Progenitor cell of endocrine pancreas (in vitro differentiated cells): ENCODE measurements at regions not wholly inside any gene's neighbourhood (a gene's known extent, or its start where the extent isn't known, plus 50 kb on each side); places are given as distances from the start of the nearest gene placed in this dataset.

Experiments used
- DNase-seq: peaks from one replicate; pipeline ENCODE4 v3.0.0; 2021; ENCODE audit warnings: low spot score; ENCODE audit not compliant: unreplicated experiment
- H3K27ac Mint-ChIP-seq: 2 replicates; pipeline ENCODE4 v1.8.0; 2021; ENCODE audit warnings: mild to moderate bottlenecking, moderate library complexity, mixed read lengths
- H3K27me3 Mint-ChIP-seq: 2 replicates; pipeline ENCODE4 v1.8.0; 2021; ENCODE audit warnings: mixed read lengths
- H3K36me3 Mint-ChIP-seq: 2 replicates; pipeline ENCODE4 v1.8.0; 2022; ENCODE audit warnings: mixed read lengths; ENCODE audit not compliant: insufficient read depth
- H3K4me1 Mint-ChIP-seq: 2 replicates; pipeline ENCODE4 v1.8.0; 2021; ENCODE audit warnings: low read depth, mixed read lengths
- H3K4me3 Mint-ChIP-seq: 2 replicates; pipeline ENCODE4 v1.8.0; 2021; ENCODE audit warnings: low read depth, mild to moderate bottlenecking, moderate library complexity, mixed read lengths
- H3K9me3 Mint-ChIP-seq: 2 replicates; pipeline ENCODE4 v1.8.0; 2021; ENCODE audit warnings: low read depth, mixed read lengths
- TF ChIP-seq, protein P1 (sequence below): fragments of 200-600 bp; sonication (generic); IDR thresholded peaks from one replicate; pipeline ENCODE4 v1.5.0; 2021; ENCODE audit warnings: antibody characterized with exemption, mild to moderate bottlenecking; ENCODE audit not compliant: unreplicated experiment

DNA sequence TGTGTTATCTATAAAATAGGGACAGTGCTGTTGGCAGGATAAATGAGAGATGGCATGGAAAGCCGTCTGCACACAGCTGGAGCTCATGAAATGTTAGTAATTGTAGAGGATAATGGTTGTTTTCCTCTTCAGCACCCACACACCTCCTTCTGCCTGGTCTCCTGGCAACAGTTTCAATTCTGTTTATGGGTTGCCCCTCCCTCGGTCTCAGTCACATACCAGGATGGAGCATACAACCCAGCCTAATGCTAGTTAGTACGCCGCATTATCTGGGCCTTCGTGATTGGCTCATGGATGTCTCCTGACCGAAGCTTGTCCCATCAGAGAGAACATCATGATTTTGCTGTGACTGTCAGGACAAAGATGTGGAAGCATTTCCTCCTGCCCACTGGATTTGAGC, 126.2 kb upstream of the WSCD1 start:
- H3K27me3 Mint-ChIP-seq, result peaks cover 65% of the 10 kb centered on the region
- no peak for DNase-seq
- peaks cover 6% of the 10 kb centered on the region for H3K4me1 Mint-ChIP-seq
- TF ChIP-seq, protein P1, sequence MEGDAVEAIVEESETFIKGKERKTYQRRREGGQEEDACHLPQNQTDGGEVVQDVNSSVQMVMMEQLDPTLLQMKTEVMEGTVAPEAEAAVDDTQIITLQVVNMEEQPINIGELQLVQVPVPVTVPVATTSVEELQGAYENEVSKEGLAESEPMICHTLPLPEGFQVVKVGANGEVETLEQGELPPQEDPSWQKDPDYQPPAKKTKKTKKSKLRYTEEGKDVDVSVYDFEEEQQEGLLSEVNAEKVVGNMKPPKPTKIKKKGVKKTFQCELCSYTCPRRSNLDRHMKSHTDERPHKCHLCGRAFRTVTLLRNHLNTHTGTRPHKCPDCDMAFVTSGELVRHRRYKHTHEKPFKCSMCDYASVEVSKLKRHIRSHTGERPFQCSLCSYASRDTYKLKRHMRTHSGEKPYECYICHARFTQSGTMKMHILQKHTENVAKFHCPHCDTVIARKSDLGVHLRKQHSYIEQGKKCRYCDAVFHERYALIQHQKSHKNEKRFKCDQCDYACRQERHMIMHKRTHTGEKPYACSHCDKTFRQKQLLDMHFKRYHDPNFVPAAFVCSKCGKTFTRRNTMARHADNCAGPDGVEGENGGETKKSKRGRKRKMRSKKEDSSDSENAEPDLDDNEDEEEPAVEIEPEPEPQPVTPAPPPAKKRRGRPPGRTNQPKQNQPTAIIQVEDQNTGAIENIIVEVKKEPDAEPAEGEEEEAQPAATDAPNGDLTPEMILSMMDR, result no peak
- peaks cover 5% of the 10 kb centered on the region for H3K9me3 Mint-ChIP-seq
- H3K4me3 Mint-ChIP-seq, result no peak overlapping the region
- H3K27ac Mint-ChIP-seq, result no peak overlapping the region
- H3K36me3 Mint-ChIP-seq, result no peaks in the 10 kb centered on the region

DNA sequence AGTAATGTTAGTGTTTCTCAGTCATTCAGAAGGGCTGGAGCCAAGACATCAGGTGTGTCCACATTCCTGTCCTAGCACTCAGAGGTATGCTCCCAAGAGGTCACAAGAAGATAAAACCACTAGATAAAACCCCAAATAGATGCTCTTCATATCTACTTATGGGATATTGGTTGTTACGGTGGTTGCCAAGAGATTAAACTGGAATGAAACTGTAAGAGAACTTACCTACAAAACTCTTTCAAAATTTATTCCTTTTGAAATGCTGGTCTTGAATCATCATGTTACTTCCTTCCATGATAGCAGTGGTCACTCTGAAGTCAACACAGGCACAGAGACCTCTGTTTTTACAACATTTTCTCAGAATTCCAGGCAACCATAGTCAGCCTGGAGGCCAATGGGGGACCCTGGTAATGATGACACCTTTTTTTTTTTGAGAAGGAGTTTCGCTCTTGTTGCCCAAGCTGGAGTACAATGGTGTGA, 122.4 kb upstream of the WSCD1 start:
- peaks cover 79% of the 10 kb centered on the region for H3K27me3 Mint-ChIP-seq
- TF ChIP-seq, protein P1, result no peak
- peaks cover 5% of the 10 kb centered on the region for H3K9me3 Mint-ChIP-seq
- no peaks in the 10 kb centered on the region for H3K36me3 Mint-ChIP-seq
- no peak overlapping the region for H3K27ac Mint-ChIP-seq
- peaks cover 5% of the 10 kb centered on the region for H3K4me1 Mint-ChIP-seq
- H3K4me3 Mint-ChIP-seq, result no peak overlapping the region
- no peak for DNase-seq

DNA sequence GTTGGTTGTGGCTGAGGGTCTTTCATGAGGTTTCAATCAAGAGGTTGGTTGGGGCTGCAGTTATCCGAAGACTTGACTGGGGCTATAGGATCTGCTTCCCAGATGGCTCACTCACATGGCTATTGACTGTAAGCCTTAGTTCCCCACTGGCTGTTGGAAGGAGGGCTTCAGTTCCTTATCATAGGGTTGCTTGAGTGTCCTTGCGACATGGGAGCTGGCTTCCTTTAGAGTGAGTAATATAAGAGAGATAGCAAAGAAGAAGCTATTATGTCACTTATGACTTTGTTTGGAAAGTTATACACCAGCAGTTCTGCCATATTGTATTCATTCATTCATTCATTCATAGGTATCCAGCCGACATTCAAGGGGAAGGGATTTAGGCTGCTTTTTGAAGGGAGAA, 121.4 kb upstream of the WSCD1 start:
- H3K4me3 Mint-ChIP-seq, result no peak overlapping the region
- no peak for DNase-seq
- no peaks in the 10 kb centered on the region for H3K36me3 Mint-ChIP-seq
- no peak overlapping the region for H3K27ac Mint-ChIP-seq
- no peaks in the 10 kb centered on the region for H3K4me1 Mint-ChIP-seq
- H3K9me3 Mint-ChIP-seq, result peaks cover 5% of the 10 kb centered on the region
- TF ChIP-seq, protein P1, result no peak
- peaks cover 70% of the 10 kb centered on the region for H3K27me3 Mint-ChIP-seq

DNA sequence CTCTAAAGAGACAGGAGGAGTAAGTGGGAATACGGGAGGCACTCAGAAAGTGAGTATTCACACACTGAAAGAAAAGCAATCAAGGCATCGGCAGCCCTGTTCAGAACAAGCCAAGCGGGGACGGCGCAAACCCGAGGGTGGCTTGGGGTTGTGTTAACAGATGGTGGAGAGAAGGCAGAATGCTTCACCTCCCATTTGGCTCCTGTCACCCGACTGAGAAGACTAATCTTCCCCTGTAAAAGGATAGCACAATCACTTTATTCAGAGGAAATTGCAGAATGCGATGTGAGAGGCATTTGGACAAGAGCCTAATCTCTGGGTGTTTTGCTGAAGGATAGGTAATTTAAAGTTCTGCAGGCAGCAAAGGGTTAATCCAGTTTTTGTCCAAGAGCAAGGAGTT, 119.3 kb upstream of the WSCD1 start:
- H3K4me3 Mint-ChIP-seq, result no peak overlapping the region
- TF ChIP-seq, protein P1, result no peak
- no peak for DNase-seq
- H3K4me1 Mint-ChIP-seq, result no peaks in the 10 kb centered on the region
- H3K36me3 Mint-ChIP-seq, result no peaks in the 10 kb centered on the region
- peaks cover 10% of the 10 kb centered on the region for H3K9me3 Mint-ChIP-seq
- peaks cover 74% of the 10 kb centered on the region for H3K27me3 Mint-ChIP-seq
- no peak overlapping the region for H3K27ac Mint-ChIP-seq

DNA sequence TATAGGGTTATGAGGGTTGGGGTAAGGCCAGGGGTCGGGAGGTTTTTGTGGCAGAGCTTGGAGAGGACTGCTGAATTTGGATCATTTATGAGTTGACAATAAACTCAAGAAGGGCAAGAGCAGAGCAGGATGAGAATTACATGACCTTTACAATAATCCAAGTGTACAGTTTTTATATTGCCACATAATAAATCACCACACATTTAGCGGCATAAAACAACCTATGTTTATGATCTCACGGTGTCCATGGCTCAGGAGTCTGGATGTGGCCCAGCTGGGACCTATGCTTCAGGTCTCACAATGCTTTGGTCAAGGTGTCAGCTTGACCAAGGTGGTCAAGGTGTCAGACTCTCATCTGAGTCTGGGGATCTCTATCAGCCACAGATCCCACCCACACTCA, 118.3 kb upstream of the WSCD1 start:
- Mint-ChIP-seq H3K4me3 (no peak overlapping the region), H3K4me1 (no peaks in the 10 kb centered on the region), H3K9me3 (peaks cover 9% of the 10 kb centered on the region), H3K27ac (no peak overlapping the region), H3K27me3 (peaks cover 72% of the 10 kb centered on the region), H3K36me3 (no peaks in the 10 kb centered on the region)
- DNase-seq, result no peak
- TF ChIP-seq, protein P1, result no peak
